ENCODE measurements at regions not wholly inside any gene's neighbourhood (a gene's known extent, or its start where the extent isn't known, plus 50 kb on each side); places are given as distances from the start of the nearest gene placed in this dataset.

- TF ChIP-seq CTCF (IDR thresholded peaks at IDR 0.05), result no peak
- no peak for TF ChIP-seq POLR2A (IDR thresholded peaks at IDR 0.05)
Measured at GRCh38 chr5:133888625-133888991, 79.8 kb downstream of the C5orf15 start.

All from testis (tissue), 2 donors.